B cell (primary cell): ENCODE measurements at regions not wholly inside any gene's neighbourhood (a gene's known extent, or its start where the extent isn't known, plus 50 kb on each side); places are given as distances from the start of the nearest gene placed in this dataset.

ENCODE experiments used
- ATAC-seq: fragments of 200-7000 bp; cut with Tn5 transposase; one replicate; pipeline ENCODE4 v1.10.0; 2021; ENCODE audit warnings: low read depth, mild to moderate bottlenecking, moderate number of reproducible peaks, moderate library complexity
- CTCF ChIA-PET: fragments of 350-600 bp; sonication (Branson Sonifier 250); formaldehyde crosslinking; loops from one replicate; lab custom pipeline; 2021; ENCODE audit warnings: antibody characterized with exemption, inconsistent platforms; lab: Charles Lee
- POLR2A ChIA-PET: fragments of 350-600 bp; sonication (Branson Sonifier 250); formaldehyde crosslinking; loops from one replicate; lab custom pipeline; 2021; ENCODE audit warnings: antibody characterized with exemption; lab: Charles Lee
- DNase-seq: peaks from one replicate; pipeline ENCODE4 v3.0.0; 2013
- H2AFZ ChIP-seq: 2 replicates; pipeline ENCODE4 v1.6.1; 2012; ENCODE audit warnings: mild to moderate bottlenecking, low read depth, low read length; ENCODE audit not compliant: insufficient read depth, poor library complexity, severe bottlenecking
- H3K27ac ChIP-seq, 2 donors: 1 replicate in 1 of 2; 2 replicates in 1 of 2; pipeline ENCODE4 v1.5.1; 2012 to 2013; ENCODE audit warnings: low read length in 2 of 2, mild to moderate bottlenecking in 2 of 2, moderate library complexity in 1 of 2
- H3K27me3 ChIP-seq, 4 experiments: fragments of 200-600 bp in 1 of 4; sonication (generic) in 1 of 4; replicated peaks in 1 of 4; 1 replicate in 2 of 4; 2 replicates in 2 of 4; pipeline versions ENCODE4 v1.6.1 to v1.7.0; 2013 to 2016; ENCODE audit warnings: low read length in 3 of 4, mild to moderate bottlenecking in 2 of 4, mixed read lengths in 1 of 4, moderate library complexity in 1 of 4; ENCODE audit not compliant: insufficient read depth in 4 of 4, control insufficient read depth in 3 of 4; ENCODE audit errors: control extremely low read depth in 1 of 4
- H3K36me3 ChIP-seq, 2 experiments: replicated peaks in 1 of 2; 1 replicate in 1 of 2; 2 replicates in 1 of 2; pipeline versions ENCODE4 v1.6.1 to v1.7.1; 2013; ENCODE audit warnings: low read length in 1 of 2; ENCODE audit not compliant: insufficient read depth in 2 of 2, control insufficient read depth in 1 of 2; ENCODE audit errors: control extremely low read depth in 1 of 2, extremely low read depth in 1 of 2
- H3K4me1 ChIP-seq, 2 donors: fragments of 200-600 bp in 1 of 2; sonication (generic) in 1 of 2; 1 replicate in 1 of 2; 2 replicates in 1 of 2; pipeline versions ENCODE4 v1.5.1 to v1.6.1; 2013 to 2017; ENCODE audit warnings: low read length in 2 of 2; ENCODE audit not compliant: control insufficient read depth in 2 of 2, insufficient read depth in 2 of 2
- H3K4me2 ChIP-seq: replicated peaks from 2 replicates; pipeline ENCODE3; 2012; ENCODE audit warnings: mild to moderate bottlenecking, low read depth, low read length; ENCODE audit not compliant: poor library complexity, severe bottlenecking
- H3K4me3 ChIP-seq, 5 experiments: fragments of 200-600 bp in 1 of 5; sonication (generic) in 1 of 5; 1 replicate in 3 of 5; 2 replicates in 2 of 5; pipeline versions ENCODE4 v1.5.1 to v1.7.0; 2011 to 2016; ENCODE audit warnings: low read length in 4 of 5, mild to moderate bottlenecking in 4 of 5, low read depth in 2 of 5, control low read depth in 1 of 5, moderate library complexity in 1 of 5; ENCODE audit not compliant: insufficient read depth in 1 of 5; ENCODE audit errors: control extremely low read depth in 1 of 5, extremely low read depth in 1 of 5
- H3K79me2 ChIP-seq: fragments of 200-600 bp; sonication (generic); one replicate; pipeline ENCODE4 v1.6.0; 2016; ENCODE audit warnings: low read length; ENCODE audit not compliant: control insufficient read depth, insufficient read depth
- H3K9ac ChIP-seq: fragments of 200-600 bp; sonication (generic); 2 replicates; pipeline ENCODE4 v1.6.1; 2017; ENCODE audit warnings: mild to moderate bottlenecking, low read length, moderate library complexity
- H3K9me3 ChIP-seq, 3 donors: one replicate each; pipeline versions ENCODE4 v1.6.1 to v1.7.1; 2013; ENCODE audit warnings: low read length in 2 of 3; ENCODE audit not compliant: control insufficient read depth in 2 of 3, insufficient read depth in 1 of 3; ENCODE audit errors: control extremely low read depth in 1 of 3
- H4K20me1 ChIP-seq: 2 replicates; pipeline ENCODE4 v1.6.0; 2012; ENCODE audit warnings: mild to moderate bottlenecking, low read length; ENCODE audit not compliant: insufficient read depth, control insufficient read depth, poor library complexity, severe bottlenecking
- H3K27ac Mint-ChIP-seq: one replicate; pipeline ENCODE4 v1.8.0; 2021; ENCODE audit warnings: mixed read lengths
- H3K27me3 Mint-ChIP-seq: one replicate; pipeline ENCODE4 v1.8.0; 2021; ENCODE audit warnings: mixed read lengths
- H3K4me1 Mint-ChIP-seq: one replicate; pipeline ENCODE4 v1.8.0; 2021; ENCODE audit warnings: mixed read lengths
- H3K4me3 Mint-ChIP-seq: one replicate; pipeline ENCODE4 v1.8.0; 2021; ENCODE audit warnings: mixed read lengths
- H3K9me3 Mint-ChIP-seq: one replicate; pipeline ENCODE4 v1.8.0; 2022; ENCODE audit warnings: mixed read lengths; ENCODE audit not compliant: insufficient read depth
- CTCF ChIP-seq: fragments of 200-600 bp; IDR thresholded peaks from one replicate; pipeline ENCODE4 v1.8.0; 2022; ENCODE audit warnings: antibody characterized with exemption, mild to moderate bottlenecking
- EZH2 ChIP-seq: IDR thresholded peaks from 2 replicates; pipeline ENCODE4 v1.6.1; 2012; ENCODE audit warnings: borderline replicate concordance, low read depth, mild to moderate bottlenecking, moderate library complexity, low read length; ENCODE audit not compliant: insufficient read depth, poor library complexity, severe bottlenecking
- WGBS: methylation state at CpG from one replicate; pipeline ENCODE4 v1.1.5; 2013; ENCODE audit warnings: missing lambda C conversion rate; ENCODE audit not compliant: insufficient coverage; 5-methylcytosine and 5-hydroxymethylcytosine counted together
- intact Hi-C: fragments of 100-400 bp; cut with micrococcal nuclease; formaldehyde crosslinking; loops from one replicate; pipeline ENCODE4 v1.10.0; 2022

- POLR2A ChIA-PET = no interaction called here
- Histone ChIP-seq H3K9ac (no peak overlapping the region), H4K20me1 (no peaks in the 10 kb centered on the region), H3K36me3 (no peaks in the 10 kb centered on the region), H3K9me3 (no peaks in the 10 kb centered on the region), H3K4me3 (no peak overlapping the region), H3K27me3 (no peaks in the 10 kb centered on the region), H3K4me2 (no peak overlapping the region), H3K79me2 (no peaks in the 10 kb centered on the region), H3K4me1 (no peaks in the 10 kb centered on the region), H2AFZ (no peak overlapping the region), H3K27ac (no peak overlapping the region)
- DNase-seq (no peak), ATAC-seq (no peak)
- CTCF ChIA-PET = no interaction called here
- Mint-ChIP-seq H3K27me3 (no peaks in the 10 kb centered on the region), H3K4me3 (no peak overlapping the region), H3K9me3 (no peaks in the 10 kb centered on the region), H3K27ac (no peak overlapping the region), H3K4me1 (no peaks in the 10 kb centered on the region)
- no peak for TF ChIP-seq EZH2
- no CpG with 5 or more reads among the region's 2 CpGs for WGBS
- intact Hi-C loops = no loop called here
Observed at GRCh38 chrY:7961811-7962210, 1050.3 kb upstream of the AMELY start.

- Histone ChIP-seq H3K9ac (no peak overlapping the region), H3K36me3 (no peaks in the 10 kb centered on the region), H3K4me3 (no peak overlapping the region), H3K4me1 (no peaks in the 10 kb centered on the region), H3K27ac (no peak overlapping the region), H2AFZ (no peak overlapping the region), H3K4me2 (no peak overlapping the region), H3K9me3 (no peaks in the 10 kb centered on the region), H3K27me3 (no peaks in the 10 kb centered on the region), H4K20me1 (no peaks in the 10 kb centered on the region), H3K79me2 (no peaks in the 10 kb centered on the region)
- WGBS = no CpG with 5 or more reads among the region's 4 CpGs
- ChIA-PET POLR2A (no interaction called here), CTCF (no interaction called here)
- no peak for ATAC-seq
- no peaks in the 10 kb centered on the region for H3K4me1 Mint-ChIP-seq
- no peak for DNase-seq
- no peak overlapping the region for H3K27ac Mint-ChIP-seq
- no peaks in the 10 kb centered on the region for H3K27me3 Mint-ChIP-seq
- H3K9me3 Mint-ChIP-seq = no peaks in the 10 kb centered on the region
- no peak overlapping the region for H3K4me3 Mint-ChIP-seq
- TF ChIP-seq EZH2 = no peak
- no peak for TF ChIP-seq CTCF
- intact Hi-C loops = no loop called here
Observed at GRCh38 chrY:7957773-7958172, 1046.2 kb upstream of the AMELY start.
